Right cardiac atrium (tissue), 5 donors: ENCODE measurements at regions not wholly inside any gene's neighbourhood (a gene's known extent, or its start where the extent isn't known, plus 50 kb on each side); places are given as distances from the start of the nearest gene placed in this dataset.
A peak's percentile ranks its signal among the peaks of the same experiment; 100 is the strongest.

Experiments used
- ATAC-seq, 2 donors: fragments of 200-7000 bp; cut with Tn5 transposase; one replicate each; pipeline versions ENCODE4 v1.8.0 to v1.9.1; 2020; ENCODE audit warnings: moderate library complexity in 2 of 2, mild to moderate bottlenecking in 1 of 2
- DNase-seq, 3 donors: peaks; one replicate each; pipeline ENCODE4 v3.0.0-alpha.2; 2020
- H3K27ac ChIP-seq: one replicate; pipeline ENCODE4 v1.5.1; 2013; ENCODE audit warnings: mild to moderate bottlenecking, low read length, control low read depth, moderate library complexity
- H3K27me3 ChIP-seq: one replicate; pipeline ENCODE4 v1.6.1; 2013; ENCODE audit not compliant: control insufficient read depth, insufficient read depth
- H3K4me1 ChIP-seq: one replicate; pipeline ENCODE4 v1.6.1; 2013; ENCODE audit warnings: low read length; ENCODE audit not compliant: control insufficient read depth, insufficient read depth
- H3K4me3 ChIP-seq: one replicate; pipeline ENCODE4 v1.5.1; 2013; ENCODE audit warnings: low read length, control low read depth
- H3K9me3 ChIP-seq: one replicate; pipeline ENCODE4 v1.6.1; 2013; ENCODE audit warnings: low read length; ENCODE audit not compliant: control insufficient read depth
- WGBS: extraction: QIAGEN DNeasy Blood & Tissue Kit; methylation state at CpG from one replicate; pipeline ENCODE4 v1.1.7; 2013; 5-methylcytosine and 5-hydroxymethylcytosine counted together
- intact Hi-C, 4 donors: fragments of 100-400 bp; cut with DNase I; formaldehyde crosslinking; loops; one replicate each; pipeline versions ENCODE4 v1.11.0 to v1.14.0; 2022 to 2023
- donor health status: healthy with polysubstance abuse.
- donor health status: DM: no; HTN: yes; CAD: no.
- donor health status: DM: no; HTN: no; CAD: no.
- donor health status: DM: no; HTN: yes; CAD: no; lungs with severe emphysema.
- donor health status: DM: yes; HTN: yes; CAD: no.

DNA sequence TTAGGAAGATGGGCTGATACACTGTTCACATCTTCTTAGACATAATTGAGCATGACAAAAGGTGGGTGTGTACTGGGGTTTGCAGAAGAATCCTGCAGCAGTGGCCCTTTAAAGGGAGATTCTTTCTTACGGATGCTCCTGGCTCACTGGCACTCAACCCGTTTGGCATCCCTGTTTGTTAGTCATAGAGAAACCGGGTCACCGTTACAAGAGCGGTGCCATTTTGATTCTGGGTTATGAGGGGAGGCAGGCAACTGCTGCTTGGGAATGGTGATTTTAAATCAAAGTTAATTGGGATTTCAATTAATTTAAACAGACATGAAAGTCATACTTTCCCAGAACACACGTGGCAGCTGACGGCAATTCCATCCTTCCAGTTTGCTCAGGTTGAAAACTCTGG is 245.8 kb downstream of the AACS start:
- intact Hi-C loops, result no loop called here
- Histone ChIP-seq H3K9me3 (no peaks in the 10 kb centered on the region), H3K27me3 (no peaks in the 10 kb centered on the region), H3K4me1 (no peaks in the 10 kb centered on the region), H3K4me3 (no peak overlapping the region), H3K27ac (no peak overlapping the region)
- no peak for DNase-seq
- no peak for ATAC-seq
- WGBS, result 80% methylated on average over 7 of the region's 7 CpGs

DNA sequence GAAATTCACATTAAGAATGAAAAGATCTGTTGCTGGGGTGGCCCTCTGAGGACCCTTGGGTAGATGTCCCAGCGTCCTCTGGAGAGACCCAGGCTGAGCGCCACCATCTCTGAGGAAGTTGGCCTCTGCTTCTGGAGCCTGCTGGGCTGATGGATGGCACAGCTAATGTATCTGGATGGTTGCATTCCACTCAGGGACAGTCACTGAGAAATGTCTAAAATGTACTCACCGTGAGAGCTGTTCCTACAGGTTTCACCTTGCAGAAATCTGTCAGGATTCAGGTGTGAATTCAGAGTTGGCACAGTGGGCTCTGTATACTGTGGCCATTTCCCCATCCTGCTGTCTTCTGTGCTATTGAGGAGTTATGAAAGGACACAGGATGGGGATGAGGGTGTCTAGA is 247.2 kb downstream of the AACS start:
- ATAC-seq (no peak), DNase-seq (no peak)
- no peaks in the 10 kb centered on the region for H3K4me1 ChIP-seq
- no peaks in the 10 kb centered on the region for H3K9me3 ChIP-seq
- H3K27ac ChIP-seq, result no peak overlapping the region
- H3K27me3 ChIP-seq, result no peaks in the 10 kb centered on the region
- H3K4me3 ChIP-seq, result no peak overlapping the region
- 76% methylated on average over 3 of the region's 3 CpGs for WGBS
- intact Hi-C loops, result no loop called here

DNA sequence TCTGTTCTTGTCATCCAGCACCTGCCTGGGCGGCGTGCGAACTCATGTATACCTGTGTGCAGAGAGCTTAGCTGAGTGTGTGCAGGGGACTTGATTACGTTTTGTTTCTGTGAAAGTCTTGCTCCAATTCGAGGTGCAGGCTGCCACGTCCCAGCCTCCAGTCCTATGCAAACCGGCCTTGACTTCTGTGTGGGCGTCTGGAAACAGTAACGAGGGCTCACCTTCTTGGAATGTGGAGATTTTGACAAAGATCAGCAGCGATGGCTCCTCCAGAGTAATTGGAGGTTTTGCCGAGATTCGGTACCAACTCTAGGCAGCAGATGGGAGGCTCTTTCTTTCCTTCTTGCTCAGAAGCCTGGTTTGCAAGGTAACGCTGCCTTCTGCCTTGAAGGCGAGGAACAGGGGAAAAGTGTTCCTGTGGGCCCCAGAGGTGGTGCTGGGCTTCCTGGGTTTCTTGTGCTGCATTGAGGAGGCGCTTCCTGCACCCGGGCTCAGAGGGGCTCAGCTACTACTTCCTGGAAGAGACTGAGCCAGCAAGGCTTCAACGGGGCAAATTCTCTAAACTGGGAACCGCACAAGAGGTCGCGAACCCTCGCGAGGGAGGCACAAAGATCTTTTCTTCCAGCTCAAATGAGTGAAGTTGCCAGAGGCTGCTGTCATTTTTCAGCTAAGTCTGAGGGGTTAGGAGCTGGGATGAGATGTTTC is 249.0 kb downstream of the AACS start:
- no peaks in the 10 kb centered on the region for H3K9me3 ChIP-seq
- DNase-seq (no peak), ATAC-seq (no peak)
- WGBS, result 34% methylated on average over 22 of the region's 22 CpGs
- intact Hi-C loops, result no loop called here
- no peak overlapping the region for H3K27ac ChIP-seq
- H3K4me1 ChIP-seq, result no peaks in the 10 kb centered on the region
- H3K27me3 ChIP-seq, result no peaks in the 10 kb centered on the region
- no peak overlapping the region for H3K4me3 ChIP-seq

DNA sequence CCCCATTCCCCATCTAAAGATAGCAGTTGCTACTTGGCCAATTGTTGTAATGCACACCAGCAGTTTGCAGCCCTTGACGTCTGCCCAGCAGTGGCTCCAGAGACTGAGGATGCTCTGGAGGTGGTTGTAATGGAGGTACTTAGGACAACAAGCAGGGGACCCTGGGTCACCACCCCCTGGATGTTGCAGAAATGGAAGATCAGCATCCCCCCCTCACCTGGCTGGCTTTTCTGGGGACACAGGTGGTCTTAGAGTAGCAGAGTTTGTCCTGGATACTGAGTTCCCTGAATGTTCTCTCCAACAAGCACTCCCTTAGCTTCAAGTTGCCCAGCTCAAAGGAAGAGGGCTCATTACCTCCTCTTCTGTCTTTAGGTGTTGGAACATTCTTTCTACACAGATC is 250.5 kb downstream of the AACS start:
- Histone ChIP-seq H3K9me3 (no peaks in the 10 kb centered on the region), H3K27ac (no peak overlapping the region), H3K4me3 (no peak overlapping the region), H3K27me3 (no peaks in the 10 kb centered on the region), H3K4me1 (no peaks in the 10 kb centered on the region)
- 74% methylated on average over 1 of the region's 1 CpG for WGBS
- DNase-seq, result no peak
- ATAC-seq, result no peak
- intact Hi-C loops, result no loop called here

DNA sequence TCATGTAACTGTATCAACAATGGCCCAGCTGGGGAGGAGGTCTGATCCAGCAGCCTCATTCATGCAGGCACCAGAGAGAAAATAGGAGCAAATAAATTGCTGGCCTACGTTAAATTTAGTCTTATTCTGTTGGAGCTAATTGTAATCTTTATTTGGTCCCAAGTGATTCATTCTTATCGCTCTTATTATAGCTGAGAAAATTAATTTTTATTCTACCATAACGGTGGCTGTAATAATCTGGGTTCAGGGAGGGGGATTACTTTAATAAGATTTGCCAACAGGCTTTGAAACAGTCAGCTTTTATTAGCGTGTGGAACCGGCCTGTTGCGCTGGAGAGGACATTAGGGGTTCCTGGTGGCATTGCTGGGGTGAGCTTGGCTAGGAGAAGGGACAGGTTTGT is 254.9 kb downstream of the AACS start:
- intact Hi-C loops, result no loop called here
- DNase-seq, result no peak
- H3K27me3 ChIP-seq, result no peaks in the 10 kb centered on the region
- H3K27ac ChIP-seq, result no peak overlapping the region
- no peak overlapping the region for H3K4me3 ChIP-seq
- H3K9me3 ChIP-seq, result no peaks in the 10 kb centered on the region
- H3K4me1 ChIP-seq, result no peaks in the 10 kb centered on the region
- ATAC-seq, result no peak
- WGBS, result 68% methylated on average over 6 of the region's 6 CpGs

DNA sequence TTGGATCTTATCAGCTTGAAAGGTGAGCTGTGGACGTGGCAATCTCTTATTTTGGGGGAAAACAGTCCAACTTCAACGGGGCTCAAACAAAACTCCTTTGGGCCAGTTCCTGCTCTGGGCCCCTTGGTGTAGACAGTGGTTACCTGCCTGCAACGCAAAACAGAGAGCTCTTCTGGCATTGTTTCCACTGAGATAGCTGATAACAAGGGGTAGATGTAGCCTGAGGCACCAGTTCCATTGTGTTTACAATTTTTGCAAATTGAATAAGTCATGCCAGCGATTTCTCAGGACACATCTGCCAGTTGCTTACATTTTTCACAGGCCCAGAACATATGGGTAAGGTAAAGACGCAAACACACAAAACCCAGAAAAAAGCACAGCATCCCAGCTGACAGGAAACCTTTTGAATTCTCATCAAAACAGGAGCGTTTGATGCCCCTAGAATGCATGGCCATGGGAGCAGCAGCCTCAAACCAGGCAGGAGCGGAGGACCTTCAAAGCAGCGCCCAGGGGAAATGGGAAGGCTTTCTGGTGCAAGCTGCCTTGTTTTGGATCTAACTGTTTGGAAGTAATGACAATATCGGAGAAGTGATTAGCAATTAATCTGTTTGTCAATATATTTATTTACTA is 259.7 kb downstream of the AACS start:
- intact Hi-C loops, result no loop called here
- no peaks in the 10 kb centered on the region for H3K4me1 ChIP-seq
- H3K4me3 ChIP-seq, result no peak overlapping the region
- ATAC-seq (no peak), DNase-seq (no peak)
- 55% methylated on average over 9 of the region's 9 CpGs for WGBS
- no peaks in the 10 kb centered on the region for H3K9me3 ChIP-seq
- H3K27me3 ChIP-seq, result no peaks in the 10 kb centered on the region
- H3K27ac ChIP-seq, result no peak overlapping the region

DNA sequence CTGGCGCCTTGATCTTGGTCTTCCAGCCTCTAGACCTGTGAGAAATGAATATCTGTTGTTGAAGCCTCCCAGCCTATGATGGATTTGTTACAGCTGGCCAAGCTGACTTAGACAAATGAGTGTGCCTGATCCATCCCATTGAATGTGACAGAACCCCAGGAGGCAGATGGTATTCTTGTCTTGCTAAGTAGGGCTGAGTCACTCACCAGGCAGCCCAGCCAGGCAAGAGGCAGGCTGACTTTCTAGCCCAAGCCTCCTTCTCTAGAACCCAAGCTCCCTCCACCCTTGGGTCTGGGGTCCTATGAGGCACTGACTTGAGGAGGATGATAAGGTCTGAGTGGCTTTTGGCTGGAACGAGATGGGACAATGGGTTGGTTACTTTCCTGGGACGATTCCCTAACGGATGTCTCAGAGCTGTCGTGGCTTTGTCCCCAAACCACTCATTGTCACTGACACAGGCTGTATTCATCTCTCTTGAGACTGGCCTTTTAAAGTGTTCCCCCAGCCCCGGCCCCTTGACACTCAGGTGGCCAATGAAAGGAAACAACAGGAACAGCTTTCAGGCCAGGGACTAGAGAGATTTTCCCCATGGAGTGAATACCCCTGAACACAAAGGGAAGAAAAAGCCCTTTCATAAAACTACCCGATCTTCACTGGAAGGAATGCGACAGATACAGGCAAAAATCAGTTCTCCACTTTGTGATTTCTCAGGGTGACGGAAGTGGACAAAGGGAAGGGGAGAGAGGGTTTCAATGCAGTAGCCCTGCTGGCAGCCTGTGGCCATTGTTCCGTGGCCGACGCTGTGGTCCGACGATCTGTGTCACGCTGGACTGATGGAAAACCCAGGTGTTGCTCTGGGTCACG is 264.2 kb downstream of the AACS start:
- H3K27me3 ChIP-seq, result no peaks in the 10 kb centered on the region
- H3K27ac ChIP-seq, result no peak overlapping the region
- H3K4me3 ChIP-seq, result no peak overlapping the region
- intact Hi-C loops, result loop anchor here in 1 of 4 donors (5.0 kb wide), 1 partner anchor 73 kb away; no protein-coding TSS in a partner anchor
- DNase-seq (no peak), ATAC-seq (no peak)
- no peaks in the 10 kb centered on the region for H3K9me3 ChIP-seq
- H3K4me1 ChIP-seq, result no peaks in the 10 kb centered on the region
- WGBS, result 74% methylated on average over 16 of the region's 16 CpGs

DNA sequence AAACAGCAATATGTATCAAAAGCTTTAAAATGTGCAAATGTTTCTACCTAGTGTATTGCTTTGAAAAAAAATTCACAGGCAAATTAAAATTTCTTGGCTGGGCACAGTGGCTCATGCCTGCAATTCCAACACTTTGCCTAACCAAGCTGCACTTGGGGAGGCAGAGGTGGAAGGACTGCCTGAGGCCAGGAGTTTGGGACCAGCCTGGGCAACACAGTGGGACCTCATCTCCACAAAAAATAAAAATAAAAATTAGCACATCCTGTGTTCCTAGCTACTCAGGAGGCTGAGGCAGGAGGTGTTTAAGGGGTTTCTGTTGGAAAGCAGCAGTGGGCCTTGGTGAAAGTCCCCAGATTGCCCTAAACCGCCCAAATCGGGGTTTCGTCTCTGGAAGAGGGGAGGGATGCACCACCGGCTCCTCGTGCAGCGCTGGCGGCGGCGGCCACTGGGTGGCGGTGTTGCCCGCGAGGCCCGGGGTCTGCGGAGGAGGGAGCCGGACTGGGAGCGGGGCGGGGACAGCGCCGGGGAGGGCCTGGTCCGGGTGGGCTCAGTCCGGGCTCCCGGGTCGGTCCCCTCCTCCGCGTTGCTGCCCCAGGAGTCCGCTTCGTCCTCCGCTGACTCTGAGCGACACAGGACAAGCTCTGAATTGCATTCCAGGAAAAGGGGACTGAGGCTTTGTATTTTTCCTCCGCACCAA is 265.6 kb downstream of the AACS start:
- Histone ChIP-seq H3K27ac (no peak overlapping the region), H3K9me3 (no peaks in the 10 kb centered on the region), H3K27me3 (no peaks in the 10 kb centered on the region), H3K4me1 (no peaks in the 10 kb centered on the region), H3K4me3 (peak overlapping the region; percentile 65)
- ATAC-seq (peak; percentile 95), DNase-seq (peak; percentile 57 to 87 (median 87))
- WGBS, result under 1% methylated on average over 30 of the region's 30 CpGs
- intact Hi-C loops, result loop anchor here in 1 of 4 donors (5.0 kb wide), 1 partner anchor 72 kb away; no protein-coding TSS in a partner anchor

DNA sequence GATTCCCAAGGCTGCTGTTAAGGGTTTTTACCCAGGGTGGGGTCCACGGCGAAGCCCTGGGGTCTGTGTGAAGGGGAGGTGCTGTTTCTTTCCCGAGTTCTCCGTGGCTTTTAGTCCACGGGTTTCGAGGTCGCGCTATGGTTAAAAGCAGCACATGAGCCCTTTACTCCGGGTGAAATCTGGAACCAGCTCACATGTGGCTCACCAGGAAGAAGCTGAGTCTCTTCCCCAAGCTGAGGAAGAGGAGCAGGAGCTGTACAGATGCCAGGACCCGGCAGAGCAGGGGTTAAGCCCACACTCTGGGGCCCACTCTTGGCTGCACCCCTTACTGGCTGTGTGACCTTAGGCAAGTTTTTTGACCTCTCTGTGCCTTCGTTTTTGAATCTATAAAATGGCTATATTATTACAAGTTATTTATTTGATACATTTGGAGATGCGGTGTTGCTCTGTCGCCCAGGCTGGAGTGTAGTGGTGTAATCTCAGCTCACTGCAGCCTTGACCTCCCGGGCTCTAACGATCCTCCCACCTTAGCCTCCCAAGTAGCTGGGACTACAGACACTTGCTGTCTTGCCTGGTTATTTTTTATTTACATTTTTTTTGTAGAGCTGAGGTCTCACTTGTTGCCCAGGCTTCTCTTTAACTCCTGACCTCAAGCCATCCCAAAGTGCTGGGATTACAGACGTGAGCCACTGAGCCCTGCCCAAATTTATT is 266.3 kb downstream of the AACS start:
- no peaks in the 10 kb centered on the region for H3K9me3 ChIP-seq
- DNase-seq, result no peak
- H3K27ac ChIP-seq, result no peak overlapping the region
- no peaks in the 10 kb centered on the region for H3K27me3 ChIP-seq
- ATAC-seq, result peak; percentile 30 to 39
- intact Hi-C loops, result loop anchor here in 1 of 4 donors (5.0 kb wide), 1 partner anchor 71 kb away; no protein-coding TSS in a partner anchor
- H3K4me1 ChIP-seq, result no peaks in the 10 kb centered on the region
- 30% methylated on average over 16 of the region's 16 CpGs for WGBS
- peak overlapping the region; percentile 65 for H3K4me3 ChIP-seq

DNA sequence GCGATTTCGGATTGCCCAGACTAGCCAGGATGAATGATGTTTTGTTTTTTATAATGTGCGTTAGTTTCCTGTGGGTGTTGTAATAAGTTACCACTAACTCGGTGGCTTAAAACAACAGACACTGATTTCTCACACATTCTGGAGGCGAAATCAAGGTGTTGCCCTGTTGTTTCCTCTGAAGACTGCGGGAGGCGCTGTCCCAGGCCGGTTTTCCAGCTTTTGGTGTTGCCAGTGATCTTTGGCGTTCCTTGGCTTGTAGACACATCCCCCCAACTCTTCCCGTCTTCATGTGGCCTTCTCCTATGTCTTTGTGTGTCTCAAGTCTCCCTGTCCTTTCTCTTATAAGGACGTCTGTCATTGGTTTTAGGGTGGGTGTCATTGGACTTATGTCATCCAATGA is 267.7 kb downstream of the AACS start:
- intact Hi-C loops, result loop anchor here in 1 of 4 donors (5.0 kb wide), 1 partner anchor 69 kb away; no protein-coding TSS in a partner anchor
- ATAC-seq (no peak), DNase-seq (no peak)
- WGBS, result 59% methylated on average over 11 of the region's 11 CpGs
- Histone ChIP-seq H3K4me3 (no peak overlapping the region), H3K4me1 (no peaks in the 10 kb centered on the region), H3K9me3 (no peaks in the 10 kb centered on the region), H3K27me3 (no peaks in the 10 kb centered on the region), H3K27ac (no peak overlapping the region)
